NCI-H345 (cell line): ENCODE measurements at regions not wholly inside any gene's neighbourhood (a gene's known extent, or its start where the extent isn't known, plus 50 kb on each side); places are given as distances from the start of the nearest gene placed in this dataset.
A peak's percentile ranks its signal among the peaks of the same experiment; 100 is the strongest.
"Not testable (repeated sequence)": the region's sequence is repeated elsewhere in the genome, so short reads cannot be mapped to it uniquely, and the experiment has no call there.

ENCODE experiments used
- DNase-seq: peaks from one replicate; lab custom pipeline; 2025; lab: John Stamatoyannopoulos, UW

DNA sequence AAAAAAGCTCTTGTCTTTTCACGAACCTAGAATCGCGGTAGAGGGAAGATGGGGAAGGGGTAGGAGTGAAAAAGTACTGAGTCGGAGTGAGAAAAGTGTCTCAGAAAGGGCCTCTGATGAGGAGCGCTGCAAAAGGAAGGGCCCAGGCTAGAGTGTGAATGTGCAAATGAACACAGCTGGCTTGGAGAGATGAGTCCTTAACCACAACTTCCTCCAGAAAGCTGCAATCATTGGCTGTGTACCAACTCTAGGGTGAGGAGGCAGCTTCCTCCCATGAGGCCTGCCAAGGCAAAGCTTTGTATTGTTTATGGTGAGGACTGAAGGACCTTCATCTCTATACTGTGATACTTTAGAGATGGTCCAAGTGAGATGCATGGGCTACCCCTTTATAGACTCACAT, 566.9 kb upstream of the ANO5 start:
- DNase-seq: no peak

DNA sequence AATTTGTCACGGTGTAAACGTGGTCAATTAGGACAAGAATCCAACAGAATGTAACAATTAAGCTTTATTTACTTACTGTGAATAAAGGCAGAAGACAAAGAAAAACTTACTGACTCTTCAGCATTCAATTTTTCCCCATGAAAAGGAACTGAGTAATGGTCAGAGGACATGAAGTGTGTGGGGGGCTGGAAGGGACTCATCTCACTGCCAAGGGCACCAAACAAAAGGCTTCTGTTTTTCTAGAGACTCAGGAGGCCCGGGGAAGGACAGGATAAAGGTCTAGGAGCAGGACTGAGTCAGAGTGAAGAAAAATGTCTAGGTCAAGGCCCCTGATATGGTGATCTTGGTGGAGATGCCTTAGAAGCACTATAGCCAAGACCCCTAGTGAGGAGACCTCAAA, 564.2 kb upstream of the ANO5 start:
- DNase-seq: no peak

DNA sequence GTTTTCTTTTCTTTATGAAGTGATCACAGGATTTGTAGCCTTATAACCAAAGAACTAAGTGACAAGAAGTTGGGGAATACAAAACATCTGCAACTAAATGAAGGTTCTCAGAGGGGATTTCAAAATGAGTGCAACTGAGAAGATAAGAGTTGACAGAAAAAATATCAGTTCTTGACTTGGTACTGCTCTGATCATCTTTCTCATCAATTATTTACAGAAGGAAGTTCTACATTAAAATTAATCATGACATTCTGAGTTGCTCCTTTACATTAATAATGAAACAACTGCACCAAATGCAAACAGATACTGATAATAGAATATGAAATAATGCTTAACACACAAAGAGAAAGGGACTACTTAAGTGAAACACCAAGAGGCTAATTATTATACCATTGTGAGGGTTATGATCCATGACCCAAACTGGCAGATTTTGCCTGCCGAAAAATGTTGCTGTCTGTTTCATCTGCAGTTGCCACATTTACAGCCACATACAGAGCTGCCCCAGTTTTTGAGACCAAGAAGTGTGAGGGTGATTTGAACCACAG, 561.9 kb upstream of the ANO5 start:
- DNase-seq: no peak

DNA sequence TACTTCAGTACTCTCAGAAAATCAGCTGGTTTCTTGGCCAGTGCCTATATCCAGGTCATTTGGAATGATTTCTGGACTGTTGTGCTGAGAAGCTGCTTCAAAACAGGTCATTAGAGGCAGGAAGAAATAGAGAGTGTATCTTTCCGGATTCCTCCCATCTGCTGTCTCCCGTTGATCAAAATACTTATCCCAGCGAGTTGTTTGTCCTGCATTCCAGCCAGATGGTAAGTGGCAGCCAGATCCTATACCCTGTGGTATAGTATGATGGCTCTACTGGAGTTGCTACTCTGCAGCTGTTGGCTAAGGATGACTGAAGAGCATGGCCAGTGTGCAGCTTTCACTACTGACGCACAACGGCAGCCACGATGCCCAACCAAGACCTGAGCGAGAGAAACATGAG, 560.9 kb upstream of the ANO5 start:
- DNase-seq: no peak

DNA sequence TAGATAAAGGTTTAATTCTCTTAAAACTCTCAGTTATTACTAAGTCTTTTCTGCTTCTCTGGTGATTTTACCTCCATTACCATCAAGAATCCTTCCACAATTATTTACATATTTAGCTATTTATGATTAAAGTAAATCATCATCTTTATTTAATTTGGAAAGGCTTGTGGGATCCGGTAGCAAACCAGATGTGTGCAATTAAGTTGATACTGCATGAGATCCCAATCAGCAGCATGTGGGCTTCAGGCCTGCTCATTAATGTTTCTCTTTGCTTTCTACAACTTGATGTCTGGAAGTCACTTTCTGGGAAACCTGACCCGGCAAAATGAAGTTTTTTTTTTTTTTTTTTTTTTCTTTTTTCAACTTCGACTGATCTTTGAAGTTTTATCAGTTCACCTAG, 558.4 kb upstream of the ANO5 start:
- no peak for DNase-seq

DNA sequence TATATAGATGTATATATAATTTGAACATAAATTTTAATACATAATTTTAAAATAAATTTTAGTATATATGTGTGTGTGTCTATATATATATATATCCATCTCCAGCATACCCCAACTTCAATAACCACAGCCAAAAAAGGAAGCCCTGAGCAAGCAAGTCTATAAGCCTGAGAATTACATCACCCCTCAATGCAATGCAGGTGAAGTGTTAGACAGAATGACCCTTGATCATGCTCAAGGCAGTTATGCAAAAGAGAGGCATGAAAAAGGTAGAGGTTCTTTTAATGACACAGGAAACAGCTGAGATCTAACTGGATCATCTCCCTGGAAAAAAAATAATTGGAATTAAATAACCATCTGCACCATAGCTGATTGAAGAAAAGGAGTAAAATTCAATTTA, 557.9 kb upstream of the ANO5 start:
- DNase-seq: no peak

DNA sequence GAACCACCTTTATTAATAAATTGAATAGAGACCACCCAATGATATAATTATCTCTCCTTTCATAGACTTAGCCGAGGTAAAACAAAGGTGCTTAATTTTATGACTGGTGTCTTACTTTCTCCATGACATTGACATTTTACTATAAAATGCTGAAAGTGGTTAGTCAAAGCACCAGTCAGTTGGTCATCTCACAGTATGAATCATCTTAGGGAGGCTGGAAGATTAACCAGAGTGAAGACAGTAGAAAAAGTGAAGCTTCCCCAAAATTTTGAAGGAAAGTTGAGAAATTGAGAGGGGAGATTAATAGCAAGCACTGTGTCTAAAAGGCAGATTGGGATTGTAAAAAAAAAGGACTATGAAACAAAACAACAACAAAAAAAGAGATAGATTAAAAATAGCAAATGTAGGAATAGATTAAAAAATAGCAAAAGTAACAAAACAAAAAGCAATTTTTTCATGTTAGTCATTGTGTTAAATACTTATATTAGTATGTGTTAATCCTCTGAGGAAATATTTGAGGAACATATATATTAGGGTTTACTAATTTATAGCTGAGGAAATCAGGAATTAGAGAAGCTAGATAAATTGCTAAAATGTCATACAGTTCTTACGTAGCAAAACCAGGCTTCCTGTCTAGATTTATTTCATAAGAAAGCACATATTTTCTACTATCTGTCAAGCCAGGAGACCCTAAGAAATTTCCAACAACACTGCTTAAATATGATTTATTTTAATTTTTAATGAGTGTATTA, 557.3 kb upstream of the ANO5 start:
- DNase-seq: no peak

DNA sequence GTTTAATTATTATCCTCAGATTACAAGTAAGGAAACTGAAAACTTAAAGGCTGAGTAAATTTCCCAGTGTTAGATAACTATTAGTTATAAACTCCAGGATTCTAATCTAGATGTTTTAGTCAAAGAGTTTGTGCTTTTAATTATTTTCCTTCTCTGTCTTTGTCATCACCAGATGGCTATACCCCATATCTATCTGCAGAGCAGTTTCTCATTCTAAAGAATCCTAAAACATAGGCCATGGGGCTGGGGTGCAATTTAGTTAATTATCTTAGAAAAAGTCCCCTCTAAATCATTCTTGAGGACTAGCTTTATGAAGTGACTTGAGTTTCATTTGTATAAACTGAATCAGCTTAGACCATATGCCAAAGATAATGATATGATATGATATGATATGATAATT, 556.3 kb upstream of the ANO5 start:
- no peak for DNase-seq

DNA sequence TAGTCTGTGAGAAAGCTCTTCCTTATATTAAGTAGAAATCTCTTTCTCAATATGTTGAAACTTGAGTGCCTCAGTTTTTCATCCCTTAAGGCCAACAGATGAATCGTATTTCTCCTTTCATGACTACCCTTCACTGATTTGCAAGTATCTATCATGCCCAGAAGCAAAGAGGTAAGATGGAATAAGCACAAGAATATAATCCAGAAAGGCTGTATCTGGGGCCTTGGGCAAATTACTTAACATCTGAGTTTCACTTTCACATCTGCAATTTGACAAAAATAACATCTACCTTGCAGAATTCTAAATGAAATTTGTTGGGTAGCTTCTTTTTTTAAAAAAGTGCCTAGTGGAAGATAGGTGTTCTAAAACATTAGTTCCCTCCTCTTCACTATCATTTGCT, 552.4 kb upstream of the ANO5 start:
- no peak for DNase-seq

DNA sequence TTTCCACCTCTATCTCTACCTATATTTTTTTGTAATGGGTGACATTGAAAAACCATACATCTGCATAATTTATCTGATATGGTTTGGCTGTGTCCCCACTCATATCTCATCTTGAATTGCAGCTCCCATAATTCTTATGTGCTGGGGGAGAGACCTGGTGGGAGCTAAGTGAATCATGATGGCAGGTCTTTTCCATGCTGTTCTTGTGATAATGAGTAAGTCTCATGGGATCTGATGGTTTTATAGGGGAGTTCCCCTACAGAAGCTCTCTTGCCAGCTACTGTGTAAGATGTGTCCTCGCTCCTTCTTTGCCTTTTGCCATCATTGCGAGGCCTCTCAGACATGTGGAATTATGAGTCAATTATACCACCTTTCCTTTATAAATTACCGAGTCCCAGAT, 551.0 kb upstream of the ANO5 start:
- DNase-seq: no peak

DNA sequence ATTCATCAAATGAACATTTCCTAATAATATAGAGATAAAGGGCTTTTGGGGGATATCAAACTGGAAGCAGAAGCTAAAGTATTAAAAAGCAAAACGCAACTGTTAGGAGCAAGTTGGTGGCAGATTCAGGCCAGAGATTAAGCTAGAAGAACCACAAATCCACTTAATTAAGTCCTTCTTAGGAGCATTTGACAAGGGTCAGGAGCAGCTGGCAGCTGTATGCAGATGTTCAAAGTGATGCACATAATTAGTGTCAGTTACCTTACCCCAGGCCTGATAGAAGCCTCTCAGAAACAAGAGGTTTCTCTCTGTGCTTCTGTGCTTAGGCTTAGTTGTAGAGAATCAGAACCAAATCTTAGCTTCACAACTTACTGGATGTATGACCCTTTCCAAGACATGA, 546.5 kb upstream of the ANO5 start:
- no peak for DNase-seq

DNA sequence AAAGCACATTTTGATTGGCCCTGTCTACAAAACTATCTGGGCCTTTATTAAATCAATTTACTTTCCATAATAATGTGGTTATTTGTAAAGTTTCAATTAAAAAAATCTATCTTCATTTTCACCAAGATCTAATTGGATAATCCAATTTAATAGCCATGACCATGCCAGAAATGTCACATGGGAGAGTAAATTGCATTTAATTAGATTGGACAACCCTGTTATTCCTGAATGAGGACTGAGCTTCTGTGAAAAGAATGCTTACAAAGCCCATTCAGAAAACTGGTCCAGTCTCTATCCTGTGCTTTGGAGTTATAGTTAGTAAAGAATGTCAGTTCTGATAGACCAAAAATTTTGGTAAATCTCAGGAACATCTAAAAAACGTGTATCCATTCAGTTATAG, 541.9 kb upstream of the ANO5 start:
- DNase-seq: no peak

DNA sequence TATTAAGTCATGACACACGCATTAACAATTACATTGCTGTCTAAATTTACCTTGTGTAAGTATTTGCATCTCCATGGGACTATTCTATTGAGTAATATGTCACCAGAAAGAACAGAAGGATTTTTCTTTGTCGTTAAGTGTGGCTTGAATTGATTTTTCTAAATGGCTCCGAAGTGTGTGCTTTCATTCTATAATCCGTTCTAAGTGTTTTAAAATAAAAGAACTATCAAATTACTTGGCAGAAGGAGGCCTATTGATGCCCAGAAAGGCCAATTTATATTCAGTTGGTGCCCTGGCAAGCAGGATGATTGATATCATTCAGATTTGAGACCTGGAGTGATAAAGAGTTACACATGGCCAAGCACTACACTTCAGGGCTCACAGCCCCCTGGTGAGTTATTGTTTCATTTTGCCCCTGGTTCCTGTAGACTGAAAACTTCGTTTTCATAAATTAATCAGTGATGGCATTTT, 538.9 kb upstream of the ANO5 start:
- DNase-seq: peak; percentile 94

DNA sequence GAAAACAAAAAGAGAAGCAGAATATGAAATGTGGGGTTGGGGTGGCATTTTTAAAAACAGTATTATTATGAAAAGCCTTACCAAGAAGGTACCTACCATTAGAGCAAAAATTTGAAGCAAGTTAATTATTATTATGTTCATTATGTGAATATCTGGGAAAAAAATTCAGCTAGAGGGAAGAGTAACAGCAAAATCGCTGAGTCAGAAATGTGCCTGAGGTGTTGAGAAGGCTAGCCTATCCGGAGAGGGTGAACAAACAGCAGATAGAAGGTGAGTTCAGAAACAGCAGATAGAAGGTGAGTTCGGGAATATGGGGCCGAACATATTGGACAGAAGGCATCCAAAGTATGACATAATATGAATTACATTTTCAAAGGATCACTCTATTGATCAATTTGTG, 536.8 kb upstream of the ANO5 start:
- no peak for DNase-seq

DNA sequence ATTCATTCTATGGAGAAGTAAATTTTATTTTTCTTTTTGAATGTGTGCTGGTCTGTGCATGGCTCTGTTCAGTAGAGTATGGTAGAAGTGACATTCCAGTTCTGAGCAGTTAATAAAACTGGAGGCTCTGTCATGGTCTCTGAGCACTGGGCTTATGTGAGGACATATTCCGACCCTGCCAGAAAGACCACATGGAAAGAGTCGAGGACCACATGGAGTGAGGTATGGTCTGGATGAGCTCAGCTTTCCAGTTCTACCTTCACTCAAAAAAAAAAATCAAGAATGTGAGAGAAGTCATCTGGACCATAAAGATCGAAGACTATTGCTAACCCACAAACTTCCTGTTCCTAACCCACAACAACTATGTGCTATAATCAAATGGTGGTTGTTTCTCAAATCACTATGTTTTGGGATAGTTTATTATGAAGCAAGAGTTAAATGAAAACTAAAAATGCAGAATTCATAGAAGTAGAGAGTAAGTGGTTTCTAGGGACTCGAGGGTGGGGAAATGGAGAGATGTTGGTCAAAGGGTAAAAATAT, 534.2 kb upstream of the ANO5 start:
- DNase-seq: no peak

DNA sequence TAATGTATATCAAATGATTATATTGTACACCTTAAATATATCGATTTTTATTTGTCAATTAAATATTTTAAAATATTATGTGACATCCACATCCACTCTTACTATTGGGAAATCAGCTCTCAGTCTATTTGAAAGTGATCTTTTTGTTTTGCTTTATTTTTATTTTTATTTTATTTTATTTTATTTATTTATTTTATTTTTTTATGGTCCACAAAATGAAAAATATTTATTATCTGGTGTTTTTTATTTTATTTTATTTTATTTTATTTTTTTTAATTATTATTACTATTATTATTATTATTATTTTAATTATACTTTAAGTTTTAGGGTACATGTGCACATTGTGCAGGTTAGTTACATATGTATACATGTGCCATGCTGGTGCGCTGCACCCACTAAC, 533.5 kb upstream of the ANO5 start:
- not testable (repeated sequence) for DNase-seq

DNA sequence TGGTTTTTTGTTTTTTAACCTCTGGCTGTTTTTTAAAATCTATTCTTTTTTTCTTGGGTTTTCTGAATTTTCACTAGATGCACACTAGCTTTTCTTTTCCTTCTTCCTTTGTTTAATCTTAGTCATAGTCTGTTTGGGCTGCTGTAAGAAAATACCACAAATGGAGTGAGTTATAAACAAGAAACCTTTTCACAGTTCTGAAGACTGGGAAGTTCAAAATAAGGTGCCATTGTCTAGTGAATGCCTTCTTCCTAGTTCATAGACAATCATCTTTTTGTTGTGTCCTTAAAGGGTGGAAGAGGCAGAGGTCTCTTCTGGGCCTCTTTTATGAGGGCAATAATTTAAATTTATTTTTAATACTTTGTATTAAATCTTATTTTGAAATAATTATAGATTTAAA, 532.9 kb upstream of the ANO5 start:
- no peak for DNase-seq

DNA sequence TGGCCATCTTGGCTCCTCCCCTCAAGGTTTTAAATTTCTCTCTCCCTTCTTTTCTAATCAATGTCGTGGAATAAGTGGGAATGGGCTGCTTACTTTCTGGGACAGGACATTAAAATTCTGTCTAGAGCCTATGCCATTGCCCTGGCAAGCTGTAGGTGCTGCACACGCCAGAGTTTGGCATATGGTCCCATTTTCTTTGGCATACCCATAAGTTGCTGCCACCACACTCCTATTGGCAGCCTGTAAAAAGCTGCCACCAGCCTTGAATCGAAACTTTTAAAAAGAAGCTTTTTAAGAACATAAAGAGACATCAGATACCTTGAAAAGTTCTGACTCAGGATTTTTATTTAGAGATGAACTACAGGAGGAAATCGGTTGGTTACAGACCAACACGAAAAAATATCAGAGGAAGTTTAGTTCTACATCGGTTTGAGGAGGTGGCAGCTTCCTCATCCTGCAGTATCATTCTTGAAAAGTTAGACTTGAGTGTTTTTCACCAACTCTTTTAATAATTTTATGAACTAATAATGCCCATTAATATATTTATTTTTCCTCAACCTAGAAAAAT, 517.8 kb upstream of the ANO5 start:
- no peak for DNase-seq

DNA sequence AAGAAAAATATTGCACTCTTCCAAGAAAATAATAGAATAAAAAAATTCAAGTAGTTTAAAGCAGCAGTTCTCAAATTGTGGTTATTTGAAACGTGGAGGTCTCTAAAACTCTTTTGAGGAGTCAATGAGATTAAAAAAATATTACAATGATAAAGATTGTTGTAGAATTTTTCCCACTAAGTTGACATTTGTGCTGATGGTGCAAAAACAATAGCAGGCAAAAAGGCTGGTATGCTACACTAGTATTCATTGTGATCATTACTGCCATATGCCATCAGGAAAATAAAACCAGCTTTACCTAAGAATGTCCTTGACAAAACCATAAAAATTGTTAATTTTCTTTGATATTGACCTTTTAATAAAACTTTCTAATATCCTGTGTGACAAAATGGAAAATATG, 505.2 kb upstream of the ANO5 start:
- no peak for DNase-seq

DNA sequence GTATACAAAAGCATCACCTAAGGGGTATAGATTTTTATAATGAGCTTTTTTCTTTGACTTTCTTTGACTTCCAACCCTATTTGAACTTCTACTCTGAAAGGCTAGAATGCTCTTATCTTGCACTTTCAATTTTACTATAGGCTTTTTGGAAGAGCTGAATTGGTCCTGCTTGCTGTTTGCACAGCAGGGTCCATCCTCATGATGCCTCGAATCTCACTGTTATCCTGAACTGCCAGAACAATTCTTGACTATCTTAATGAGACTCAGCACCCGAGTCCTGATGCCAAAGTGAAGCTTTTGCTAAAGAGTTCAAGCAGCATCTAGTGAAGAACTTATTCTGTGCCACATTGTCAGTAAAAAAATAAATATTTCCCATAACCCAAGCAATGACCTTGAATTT, 488.3 kb upstream of the ANO5 start:
- DNase-seq: no peak

DNA sequence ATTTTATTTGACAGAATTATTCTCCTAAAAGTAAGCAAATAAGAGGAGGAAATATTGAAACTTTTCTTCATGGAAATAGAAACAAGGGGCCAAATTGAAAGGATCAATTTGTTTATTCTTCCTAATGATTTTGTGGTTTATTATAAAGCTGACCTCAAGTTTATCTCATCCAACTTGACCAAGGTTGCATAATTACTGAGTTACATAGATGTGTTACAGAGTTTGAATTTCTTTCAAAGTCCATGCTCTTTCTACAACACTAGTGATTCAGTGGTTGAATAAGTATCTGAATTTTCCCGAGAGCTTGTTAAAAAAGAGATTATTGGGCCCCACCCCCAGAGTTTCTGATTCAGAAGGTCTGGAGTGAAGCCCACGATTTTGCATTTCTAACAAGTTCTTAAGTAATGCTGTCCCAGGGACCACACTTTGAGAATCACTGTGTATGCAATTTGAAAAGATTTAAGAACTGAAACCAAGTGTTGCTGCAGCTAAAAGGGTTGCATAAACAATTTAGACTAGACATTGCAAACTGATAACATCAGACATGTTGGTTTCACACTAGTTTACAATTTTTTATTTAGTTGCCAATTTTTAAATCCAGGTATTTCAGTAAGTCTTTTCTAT, 485.7 kb upstream of the ANO5 start:
- no peak for DNase-seq

DNA sequence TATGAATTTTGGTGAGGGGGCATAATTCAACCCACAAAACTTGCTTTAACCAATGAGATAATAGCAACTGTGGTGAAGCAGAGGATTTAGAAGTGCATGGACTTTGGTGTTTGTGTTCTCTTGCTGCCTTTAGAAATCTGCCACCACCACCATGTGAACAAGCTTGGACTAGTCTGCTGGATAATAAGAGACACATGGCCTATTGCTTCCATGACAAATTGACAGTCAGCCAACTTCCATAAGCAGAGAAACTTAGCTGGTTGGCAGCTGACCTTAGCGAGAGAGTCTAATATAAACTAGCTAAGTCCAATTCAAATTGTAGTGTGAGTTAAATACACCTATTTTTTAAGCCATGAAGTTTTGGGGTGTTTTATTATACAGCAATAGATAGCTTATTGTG, 482.1 kb upstream of the ANO5 start:
- peak; percentile 38 for DNase-seq

DNA sequence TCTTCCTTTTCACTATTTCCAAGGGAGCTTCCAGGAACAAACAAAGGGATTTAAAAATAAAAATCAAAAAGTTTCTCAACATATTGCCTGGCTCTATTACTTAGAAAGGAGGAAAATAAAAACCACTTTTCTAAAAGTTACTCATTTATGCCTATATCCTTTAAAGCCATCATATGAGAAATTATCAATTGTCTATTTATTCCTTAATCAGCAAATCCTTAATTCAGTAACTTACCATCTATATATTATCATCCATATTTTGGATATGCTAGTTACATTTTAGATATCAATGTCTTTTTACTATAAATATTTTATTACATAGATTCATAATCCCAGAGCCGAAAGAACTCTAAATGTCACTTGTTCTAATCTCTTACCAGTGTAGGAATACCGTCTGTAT, 481.5 kb upstream of the ANO5 start:
- DNase-seq: no peak
